Right hindlimb (tissue), 1 donor: ENCODE measurements at regions not wholly inside any gene's neighbourhood (a gene's known extent, or its start where the extent isn't known, plus 50 kb on each side); places are given as distances from the start of the nearest gene placed in this dataset.
A peak's percentile ranks its signal among the peaks of the same experiment; 100 is the strongest.
"Not testable (repeated sequence)": the region's sequence is repeated elsewhere in the genome, so short reads cannot be mapped to it uniquely, and the experiment has no call there.

Source experiments
- DNase-seq: peaks from one replicate; pipeline ENCODE4 v3.0.0-alpha.2; 2018

DNA sequence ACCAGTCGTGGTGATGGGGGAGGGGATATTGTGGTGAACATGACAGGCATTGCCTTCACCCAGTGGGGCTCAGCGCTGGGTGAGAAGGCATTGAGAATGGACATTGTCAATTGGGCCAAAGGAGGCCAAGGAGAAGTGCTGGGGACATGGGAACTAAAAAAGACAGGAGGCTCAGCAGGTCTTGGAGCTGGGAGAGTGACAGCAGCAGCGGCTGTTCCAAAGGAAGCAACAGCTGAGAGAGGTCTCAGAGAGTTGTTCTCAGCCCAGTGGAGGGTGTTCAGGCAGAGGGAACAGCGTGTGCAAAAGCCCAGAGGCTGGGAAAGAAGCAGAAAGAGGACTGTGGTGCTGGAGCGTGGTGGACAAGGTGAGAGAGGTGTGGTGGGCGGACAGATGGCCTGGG, 56.6 kb upstream of the ASNS start:
- not testable (repeated sequence) for DNase-seq

DNA sequence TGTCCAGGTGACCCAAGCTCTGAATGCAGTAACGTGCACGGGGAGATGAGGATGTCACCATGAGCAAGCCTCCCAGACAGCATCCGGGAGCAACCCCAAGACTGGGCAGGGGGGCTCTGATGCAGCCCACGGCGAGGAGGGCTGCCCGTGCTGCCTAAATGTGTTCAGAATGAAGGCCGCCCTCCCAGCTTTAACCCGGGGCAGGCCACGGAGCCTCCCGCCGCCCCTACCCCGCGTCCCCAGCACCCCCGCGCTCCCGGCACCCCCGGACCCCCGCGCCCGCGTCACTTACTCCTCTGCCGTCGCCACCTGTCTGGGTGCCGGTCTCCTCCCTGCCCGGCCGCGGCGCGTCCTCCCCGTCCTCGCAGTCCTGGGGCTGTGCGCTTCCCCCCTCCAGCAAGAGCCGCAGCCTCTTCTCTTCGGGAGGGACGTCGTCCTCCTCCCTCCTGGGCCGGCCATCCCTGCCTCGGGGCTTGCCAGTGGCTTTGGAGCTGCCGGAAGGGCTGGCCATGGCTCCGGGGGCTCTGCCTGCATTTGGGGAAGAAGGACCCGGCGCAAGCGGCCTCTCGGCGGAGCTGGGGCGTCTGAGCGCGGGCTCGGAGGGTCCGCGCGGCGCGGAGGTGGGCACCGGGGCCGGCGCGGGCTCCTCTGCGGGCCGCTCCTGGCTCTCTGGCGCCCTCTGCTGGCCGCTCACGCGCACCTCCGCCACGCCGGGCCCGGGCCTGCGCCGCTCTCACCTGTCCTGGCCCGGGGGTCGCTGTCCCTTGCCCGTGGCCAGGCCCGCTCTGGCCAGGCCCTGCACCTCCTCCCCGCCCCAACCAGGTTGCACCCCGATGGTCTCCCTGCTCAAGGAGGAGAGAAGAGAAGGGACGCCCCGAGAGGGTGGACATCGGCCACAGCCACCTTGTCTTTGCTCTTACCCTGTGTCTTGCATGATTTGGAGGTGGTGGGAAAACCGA, 55.9 kb upstream of the ASNS start:
- DNase-seq, result peak; percentile 55
